ENCODE measurements at regions not wholly inside any gene's neighbourhood (a gene's known extent, or its start where the extent isn't known, plus 50 kb on each side); places are given as distances from the start of the nearest gene placed in this dataset.

DNA sequence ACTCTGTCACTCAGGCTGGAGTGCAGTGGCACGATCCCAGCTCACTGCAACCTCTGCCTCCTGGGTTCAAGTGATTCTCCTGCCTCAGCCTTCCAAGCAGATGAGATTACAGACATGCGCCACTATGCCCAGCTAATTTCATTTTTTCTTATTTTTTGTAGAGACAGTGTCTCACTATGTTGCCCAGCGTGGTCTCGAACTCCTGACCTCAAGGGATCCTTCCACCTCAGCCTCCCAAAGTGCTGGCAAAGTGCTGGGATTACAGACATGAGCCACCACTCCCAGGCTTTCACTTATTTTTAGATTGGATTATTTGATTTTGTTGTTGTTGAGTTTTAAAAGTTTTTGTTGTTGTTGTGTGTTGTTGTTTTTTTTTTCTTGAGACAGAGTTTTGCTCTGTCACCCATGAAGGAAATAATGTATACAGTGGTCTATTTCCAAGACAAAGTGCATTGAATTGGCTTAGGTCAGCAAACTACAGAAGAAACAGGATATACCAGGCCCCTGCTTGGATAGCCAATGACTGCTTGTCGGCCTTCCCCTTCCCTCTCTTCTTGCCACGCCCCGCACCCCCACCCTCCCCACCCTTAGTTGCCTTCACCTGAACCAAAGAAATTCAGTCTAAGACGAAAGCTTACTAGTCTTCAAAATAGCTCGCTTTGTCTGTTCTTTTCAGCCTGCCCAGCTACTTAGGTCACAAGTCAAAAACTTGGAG, 91.8 kb upstream of the CLDN5 start (continued):
- TF ChIP-seq, protein P1, sequence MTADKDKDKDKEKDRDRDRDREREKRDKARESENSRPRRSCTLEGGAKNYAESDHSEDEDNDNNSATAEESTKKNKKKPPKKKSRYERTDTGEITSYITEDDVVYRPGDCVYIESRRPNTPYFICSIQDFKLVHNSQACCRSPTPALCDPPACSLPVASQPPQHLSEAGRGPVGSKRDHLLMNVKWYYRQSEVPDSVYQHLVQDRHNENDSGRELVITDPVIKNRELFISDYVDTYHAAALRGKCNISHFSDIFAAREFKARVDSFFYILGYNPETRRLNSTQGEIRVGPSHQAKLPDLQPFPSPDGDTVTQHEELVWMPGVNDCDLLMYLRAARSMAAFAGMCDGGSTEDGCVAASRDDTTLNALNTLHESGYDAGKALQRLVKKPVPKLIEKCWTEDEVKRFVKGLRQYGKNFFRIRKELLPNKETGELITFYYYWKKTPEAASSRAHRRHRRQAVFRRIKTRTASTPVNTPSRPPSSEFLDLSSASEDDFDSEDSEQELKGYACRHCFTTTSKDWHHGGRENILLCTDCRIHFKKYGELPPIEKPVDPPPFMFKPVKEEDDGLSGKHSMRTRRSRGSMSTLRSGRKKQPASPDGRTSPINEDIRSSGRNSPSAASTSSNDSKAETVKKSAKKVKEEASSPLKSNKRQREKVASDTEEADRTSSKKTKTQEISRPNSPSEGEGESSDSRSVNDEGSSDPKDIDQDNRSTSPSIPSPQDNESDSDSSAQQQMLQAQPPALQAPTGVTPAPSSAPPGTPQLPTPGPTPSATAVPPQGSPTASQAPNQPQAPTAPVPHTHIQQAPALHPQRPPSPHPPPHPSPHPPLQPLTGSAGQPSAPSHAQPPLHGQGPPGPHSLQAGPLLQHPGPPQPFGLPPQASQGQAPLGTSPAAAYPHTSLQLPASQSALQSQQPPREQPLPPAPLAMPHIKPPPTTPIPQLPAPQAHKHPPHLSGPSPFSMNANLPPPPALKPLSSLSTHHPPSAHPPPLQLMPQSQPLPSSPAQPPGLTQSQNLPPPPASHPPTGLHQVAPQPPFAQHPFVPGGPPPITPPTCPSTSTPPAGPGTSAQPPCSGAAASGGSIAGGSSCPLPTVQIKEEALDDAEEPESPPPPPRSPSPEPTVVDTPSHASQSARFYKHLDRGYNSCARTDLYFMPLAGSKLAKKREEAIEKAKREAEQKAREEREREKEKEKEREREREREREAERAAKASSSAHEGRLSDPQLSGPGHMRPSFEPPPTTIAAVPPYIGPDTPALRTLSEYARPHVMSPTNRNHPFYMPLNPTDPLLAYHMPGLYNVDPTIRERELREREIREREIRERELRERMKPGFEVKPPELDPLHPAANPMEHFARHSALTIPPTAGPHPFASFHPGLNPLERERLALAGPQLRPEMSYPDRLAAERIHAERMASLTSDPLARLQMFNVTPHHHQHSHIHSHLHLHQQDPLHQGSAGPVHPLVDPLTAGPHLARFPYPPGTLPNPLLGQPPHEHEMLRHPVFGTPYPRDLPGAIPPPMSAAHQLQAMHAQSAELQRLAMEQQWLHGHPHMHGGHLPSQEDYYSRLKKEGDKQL (CRISPR knock-in tag; IDR thresholded peaks at IDR 0.05; ENCODE audit: borderline replicate concordance), result no peak
- TF ChIP-seq ZNF146 (CRISPR knock-in tag; IDR thresholded peaks at IDR 0.05; ENCODE audit: unreplicated experiment) (no peak), MEF2A (IDR thresholded peaks at IDR 0.05; ENCODE audit: control insufficient read depth, low read depth, low read length) (no peak), ZNF143 (CRISPR knock-in tag; IDR thresholded peaks at IDR 0.05) (peak; percentile 26; the same call in 1 of the 2 replicates), CBX3 (IDR thresholded peaks at IDR 0.05; ENCODE audit: borderline replicate concordance in 1 of 2, low read length in 2 of 2) (no peak), ERF (CRISPR knock-in tag; IDR thresholded peaks at IDR 0.05) (no peak), NFIX (CRISPR knock-in tag; IDR thresholded peaks at IDR 0.05; ENCODE audit: low read depth) (no peak), ZNF263 (CRISPR knock-in tag; IDR thresholded peaks at IDR 0.05; ENCODE audit: borderline replicate concordance) (no peak), ZNF830 (CRISPR knock-in tag; IDR thresholded peaks at IDR 0.05) (no peak), LCOR (CRISPR knock-in tag; IDR thresholded peaks at IDR 0.05) (no peak), TEAD1 (CRISPR knock-in tag; IDR thresholded peaks at IDR 0.05) (no peak), MAFK (IDR thresholded peaks at IDR 0.05; ENCODE audit: low read length) (peak; percentile 62; the same call in 1 of the 2 replicates), MIER1 (IDR thresholded peaks at IDR 0.05; ENCODE audit: low read depth) (no peak), ARID1B (IDR thresholded peaks at IDR 0.05) (no peak), PML (IDR thresholded peaks at IDR 0.05; ENCODE audit: low read length) (no peak), TBL1XR1 (IDR thresholded peaks at IDR 0.05; ENCODE audit: low read length in 2 of 2) (no peak), TCF3 (CRISPR knock-in tag; IDR thresholded peaks at IDR 0.05) (no peak), CREM (IDR thresholded peaks at IDR 0.05; ENCODE audit: low read depth) (no peak), ZNF445 (CRISPR knock-in tag; IDR thresholded peaks at IDR 0.05; ENCODE audit: low read depth) (no peak)
- TF ChIP-seq, protein P2, sequence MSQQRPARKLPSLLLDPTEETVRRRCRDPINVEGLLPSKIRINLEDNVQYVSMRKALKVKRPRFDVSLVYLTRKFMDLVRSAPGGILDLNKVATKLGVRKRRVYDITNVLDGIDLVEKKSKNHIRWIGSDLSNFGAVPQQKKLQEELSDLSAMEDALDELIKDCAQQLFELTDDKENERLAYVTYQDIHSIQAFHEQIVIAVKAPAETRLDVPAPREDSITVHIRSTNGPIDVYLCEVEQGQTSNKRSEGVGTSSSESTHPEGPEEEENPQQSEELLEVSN (IDR thresholded peaks at IDR 0.05; ENCODE audit: borderline replicate concordance in 1 of 2, extremely low read depth in 1 of 2, insufficient read depth in 1 of 2, insufficient read length in 1 of 2, low read depth in 1 of 2, low read length in 1 of 2, poor library complexity in 1 of 2, severe bottlenecking in 1 of 2), result no peak
- TF ChIP-seq, protein P3, sequence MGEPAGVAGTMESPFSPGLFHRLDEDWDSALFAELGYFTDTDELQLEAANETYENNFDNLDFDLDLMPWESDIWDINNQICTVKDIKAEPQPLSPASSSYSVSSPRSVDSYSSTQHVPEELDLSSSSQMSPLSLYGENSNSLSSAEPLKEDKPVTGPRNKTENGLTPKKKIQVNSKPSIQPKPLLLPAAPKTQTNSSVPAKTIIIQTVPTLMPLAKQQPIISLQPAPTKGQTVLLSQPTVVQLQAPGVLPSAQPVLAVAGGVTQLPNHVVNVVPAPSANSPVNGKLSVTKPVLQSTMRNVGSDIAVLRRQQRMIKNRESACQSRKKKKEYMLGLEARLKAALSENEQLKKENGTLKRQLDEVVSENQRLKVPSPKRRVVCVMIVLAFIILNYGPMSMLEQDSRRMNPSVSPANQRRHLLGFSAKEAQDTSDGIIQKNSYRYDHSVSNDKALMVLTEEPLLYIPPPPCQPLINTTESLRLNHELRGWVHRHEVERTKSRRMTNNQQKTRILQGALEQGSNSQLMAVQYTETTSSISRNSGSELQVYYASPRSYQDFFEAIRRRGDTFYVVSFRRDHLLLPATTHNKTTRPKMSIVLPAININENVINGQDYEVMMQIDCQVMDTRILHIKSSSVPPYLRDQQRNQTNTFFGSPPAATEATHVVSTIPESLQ (CRISPR knock-in tag; IDR thresholded peaks at IDR 0.05), result no peak
